ENCODE measurements at regions not wholly inside any gene's neighbourhood (a gene's known extent, or its start where the extent isn't known, plus 50 kb on each side); places are given as distances from the start of the nearest gene placed in this dataset.
A peak's percentile ranks its signal among the peaks of the same experiment; 100 is the strongest.

DNA sequence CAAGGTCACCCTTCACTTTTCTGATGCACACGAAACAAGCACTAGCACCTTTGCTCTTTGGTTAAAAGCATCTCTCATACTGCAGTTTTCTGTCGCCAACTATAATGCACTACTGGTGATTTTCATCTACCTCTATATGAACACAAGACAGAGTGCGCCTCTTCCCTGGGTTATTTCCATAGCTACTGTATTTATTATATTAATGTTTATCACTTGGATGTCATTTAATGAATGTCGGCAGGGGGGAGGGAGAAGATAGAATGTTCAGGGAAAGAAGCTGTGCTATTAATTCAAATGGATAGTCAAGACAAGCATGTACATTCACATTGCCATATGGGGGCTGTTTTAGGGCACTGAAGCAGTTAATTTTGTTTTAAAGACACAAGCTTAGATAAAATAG is 174.1 kb upstream of the SAMSN1 start:
- DNase-seq: no peak

DNA sequence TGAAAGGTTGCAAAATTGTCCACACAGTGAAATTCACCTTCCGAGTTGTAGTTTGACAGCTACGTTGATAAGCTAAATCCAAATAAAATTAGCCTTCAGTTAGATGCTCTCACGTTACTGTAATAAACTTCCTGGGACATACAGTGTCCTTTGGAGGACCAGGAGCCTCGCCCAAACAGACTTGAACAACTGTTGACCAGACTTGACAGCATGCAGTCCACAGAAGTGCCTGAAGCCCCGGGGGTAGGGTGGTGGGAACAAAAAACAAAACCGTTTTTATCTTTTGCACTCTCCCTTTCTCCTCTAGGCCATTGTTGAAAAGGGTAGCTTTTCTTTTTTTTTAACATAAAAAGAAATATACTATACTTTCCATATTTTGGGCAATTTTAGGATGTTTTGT is 172.8 kb upstream of the SAMSN1 start:
- no peak for DNase-seq

DNA sequence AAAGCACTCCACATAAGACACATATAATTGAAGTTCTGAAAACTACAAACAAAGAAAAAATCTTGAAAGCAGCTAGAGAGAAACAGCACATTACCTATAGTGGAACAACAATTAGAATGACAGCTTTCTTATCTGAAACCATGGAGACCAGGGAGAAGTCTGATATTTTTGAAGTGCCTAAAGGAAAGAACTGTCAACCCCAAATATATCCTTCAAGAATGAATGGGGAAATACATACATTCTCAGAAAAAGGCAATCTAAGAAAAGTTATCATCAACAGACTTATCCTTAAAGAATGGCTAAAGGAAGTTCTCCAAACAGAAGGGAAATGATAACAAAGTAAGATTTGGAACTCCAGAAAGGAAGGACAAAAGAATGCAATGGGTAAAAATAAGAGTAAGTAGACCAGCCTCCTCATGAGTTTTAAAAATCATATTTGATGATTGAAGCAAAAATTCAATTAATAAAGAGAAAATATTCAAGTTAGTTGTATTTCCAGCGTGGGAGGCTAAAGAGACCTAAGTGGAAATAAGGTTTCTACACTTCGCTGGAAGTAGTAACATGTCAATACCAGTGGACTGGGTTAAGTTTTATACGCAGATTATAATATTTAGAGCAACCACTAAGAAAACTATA is 170.8 kb upstream of the SAMSN1 start:
- no peak for DNase-seq

DNA sequence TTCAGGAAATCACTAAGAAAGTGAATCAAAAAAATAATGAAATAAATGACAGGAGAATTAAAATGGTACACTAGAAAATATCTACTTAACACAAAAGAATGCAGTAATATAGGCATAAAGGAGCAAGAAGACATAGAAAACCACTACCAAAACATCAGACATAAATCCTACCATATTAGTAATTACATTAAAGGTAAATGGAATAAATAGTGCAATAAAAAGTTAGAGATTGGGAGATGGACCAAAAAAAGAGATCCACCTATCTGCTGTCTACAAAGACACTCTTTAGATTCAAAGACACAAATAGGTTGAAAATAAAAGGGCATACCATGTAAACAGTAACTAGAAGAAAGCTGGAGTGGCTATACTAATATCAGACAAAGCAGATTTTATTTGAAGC is 167.0 kb upstream of the SAMSN1 start:
- DNase-seq: no peak

DNA sequence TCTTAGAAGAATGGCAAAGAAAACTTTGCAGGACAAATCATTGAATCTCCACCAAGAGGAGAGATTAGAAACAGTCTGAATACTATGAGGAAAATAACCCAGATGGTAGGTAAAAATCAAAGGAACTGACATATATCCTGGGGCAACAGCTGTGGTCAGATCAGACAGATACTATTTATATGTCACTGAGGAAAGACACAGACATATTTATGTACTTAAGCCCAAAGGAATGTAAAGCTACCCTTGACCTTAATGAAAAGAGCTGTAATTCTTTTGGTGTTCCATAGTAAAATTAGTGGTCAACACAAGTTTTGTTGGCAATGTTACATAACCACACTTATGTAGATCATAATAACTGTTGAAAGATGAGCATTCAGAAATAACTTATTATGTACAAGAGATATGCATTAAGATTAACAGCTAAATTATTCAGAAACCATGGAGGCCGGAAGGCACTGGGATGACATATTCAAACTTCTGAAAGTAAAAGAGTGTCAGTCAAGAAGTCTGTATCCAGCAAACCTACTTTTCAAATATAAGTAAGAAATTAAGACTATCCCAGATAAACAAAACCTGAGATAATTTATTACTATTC is 166.1 kb upstream of the SAMSN1 start:
- no peak for DNase-seq

DNA sequence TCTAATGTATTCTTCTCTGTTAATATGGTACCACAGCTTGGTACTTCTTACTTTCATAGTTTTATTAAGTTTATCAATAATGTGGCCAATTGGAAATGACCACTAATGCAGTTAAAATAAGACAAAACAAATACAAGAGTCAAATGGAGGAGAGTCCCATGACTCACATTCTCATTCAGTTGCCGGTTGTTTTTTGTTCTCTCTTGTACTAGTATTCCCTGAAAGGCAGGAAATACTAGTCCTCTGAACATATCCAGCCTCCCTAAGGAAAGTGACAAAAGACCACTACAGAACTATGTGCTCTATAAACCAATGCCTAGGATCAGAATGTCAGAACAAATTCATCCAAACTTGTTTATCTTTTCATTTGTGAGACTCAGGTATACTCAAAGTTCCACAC is 165.2 kb upstream of the SAMSN1 start:
- no peak for DNase-seq

DNA sequence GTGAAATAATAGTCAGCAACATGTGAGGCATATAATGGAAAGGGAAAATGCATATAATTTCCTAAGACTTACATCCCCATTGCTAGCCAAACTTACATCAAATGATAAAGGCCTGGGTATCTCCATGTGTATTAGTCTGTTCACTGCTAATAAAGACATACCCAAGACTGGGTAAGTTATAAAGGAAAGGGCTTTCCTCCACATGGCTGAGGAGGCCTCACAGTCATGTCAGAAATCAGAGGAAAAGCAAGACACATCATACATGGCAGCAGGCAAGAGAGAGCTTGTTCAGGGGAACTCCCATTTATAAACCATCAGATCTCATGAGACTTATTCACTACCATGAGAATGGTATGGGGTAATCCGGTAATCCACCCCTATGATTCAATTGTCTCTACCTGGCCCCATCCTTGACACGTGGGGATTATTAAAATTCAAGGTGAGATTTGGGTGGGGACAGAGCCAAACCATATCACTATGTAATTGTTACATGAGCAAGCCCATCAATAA is 161.5 kb upstream of the SAMSN1 start:
- DNase-seq: no peak

DNA sequence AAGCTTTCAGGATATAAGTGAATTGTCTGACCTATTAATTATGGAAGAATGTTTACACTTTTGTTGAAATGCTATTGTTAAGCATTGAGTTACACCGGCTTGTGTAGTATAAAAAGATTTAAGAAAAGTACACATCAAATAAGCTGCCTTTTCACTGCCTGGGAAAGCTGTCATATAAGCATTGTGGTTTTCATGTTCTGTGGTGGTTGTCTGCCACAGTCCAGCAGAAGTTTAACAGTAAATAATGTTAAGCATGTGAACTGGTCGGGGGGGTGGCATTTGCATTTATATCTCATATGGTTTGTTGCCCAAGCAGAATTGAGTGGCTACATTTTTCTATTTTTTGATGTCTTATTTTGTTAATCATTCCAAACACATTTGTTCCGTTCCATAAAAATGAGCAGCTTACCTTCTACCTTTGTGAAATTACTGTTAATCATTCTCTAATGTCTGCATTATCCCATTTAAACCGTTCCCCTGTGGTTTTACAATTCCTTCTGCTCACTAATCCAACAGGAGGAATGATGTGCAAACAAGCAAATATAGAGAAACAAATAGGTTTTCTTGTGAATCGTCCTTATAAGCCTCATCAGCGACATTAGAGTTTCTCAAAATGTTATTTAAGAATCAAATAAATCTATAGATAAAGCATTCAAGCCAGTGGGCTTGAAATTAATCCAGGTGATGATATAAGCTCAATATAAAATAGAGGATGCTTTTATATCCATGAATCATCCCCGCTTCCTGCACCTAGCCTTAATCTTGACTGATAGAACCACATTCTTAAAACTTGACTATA is 160.8 kb upstream of the SAMSN1 start:
- DNase-seq: peak; percentile 1

DNA sequence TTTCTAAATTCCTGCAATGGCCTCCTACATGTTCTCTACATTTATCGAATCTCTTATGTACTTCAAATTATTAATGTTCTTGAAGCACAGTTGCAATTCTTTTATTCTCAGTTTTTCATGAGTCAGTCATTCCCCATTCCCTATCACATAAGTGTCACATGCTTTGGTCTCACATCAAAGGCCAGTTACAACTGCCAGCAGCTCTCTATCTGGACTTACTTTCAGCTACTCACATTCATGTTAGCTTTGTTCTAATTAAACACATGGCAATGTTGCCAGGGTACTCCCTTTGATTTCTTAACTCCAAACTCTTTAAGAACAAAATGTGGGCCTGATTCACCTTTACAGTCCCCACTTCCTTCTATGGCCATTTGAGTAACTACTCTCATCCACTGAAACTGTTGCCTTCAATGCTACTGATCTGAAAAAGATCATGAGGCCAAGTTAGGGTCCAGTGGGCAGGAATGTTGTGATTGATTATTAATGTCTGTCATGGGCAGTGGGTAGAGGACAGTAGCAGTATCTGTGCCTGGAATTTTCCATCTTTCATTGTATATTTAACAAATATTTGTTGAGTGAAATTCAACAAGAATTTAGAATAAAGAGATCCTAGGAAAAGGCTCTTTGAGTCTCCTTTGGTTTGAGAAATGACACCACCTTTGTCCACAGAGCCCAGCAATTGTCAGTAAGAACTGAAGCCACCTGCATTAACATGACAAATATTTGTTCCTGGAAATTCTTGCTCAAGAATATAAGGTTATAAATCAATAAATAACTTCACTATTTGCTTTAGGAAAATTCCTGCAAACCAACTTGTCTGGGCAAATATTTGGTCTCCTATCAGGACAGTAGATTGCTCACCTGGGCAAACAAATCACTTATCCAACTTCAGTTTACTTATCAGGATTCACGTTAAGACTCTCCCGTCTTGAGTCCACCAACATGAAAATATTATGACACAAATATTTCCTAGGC is 153.6 kb upstream of the SAMSN1 start:
- no peak for DNase-seq

DNA sequence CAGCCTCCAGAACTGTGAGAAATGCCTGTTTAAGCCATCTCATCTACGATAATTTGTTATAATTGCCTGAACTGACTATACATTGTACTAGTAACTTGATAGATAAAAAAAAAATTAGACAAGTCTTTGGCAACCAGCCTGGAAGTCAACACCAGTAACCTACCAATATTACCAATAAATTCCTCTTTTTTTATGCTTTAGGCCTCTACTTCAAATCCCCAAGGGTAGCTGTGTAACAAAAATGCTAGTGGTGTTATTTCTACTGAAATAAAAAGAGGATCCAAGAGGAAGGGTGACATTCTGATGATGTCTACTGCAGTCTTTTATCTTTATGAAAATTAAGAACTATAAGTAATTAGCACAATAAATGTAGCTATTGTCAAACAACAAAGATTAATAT is 151.7 kb upstream of the SAMSN1 start:
- DNase-seq: no peak

DNA sequence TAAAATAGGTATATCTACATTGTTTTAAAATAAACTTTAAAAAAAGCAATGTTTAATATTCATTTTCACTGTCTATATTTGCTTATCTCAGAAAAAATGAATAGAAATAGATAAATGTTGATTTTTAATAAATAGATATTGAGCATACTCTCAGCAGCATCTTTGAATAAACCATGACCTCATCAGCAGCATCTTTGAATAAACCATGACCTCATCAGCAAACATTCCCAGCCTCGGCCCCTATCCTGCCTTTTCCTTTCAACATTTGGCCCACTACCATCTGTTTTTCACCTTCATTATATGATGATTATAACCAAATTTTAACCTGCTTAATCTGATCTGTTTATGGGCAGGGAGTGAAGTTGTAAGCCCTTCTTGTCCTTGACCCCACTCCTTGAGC is 148.7 kb upstream of the SAMSN1 start:
- DNase-seq: no peak

DNA sequence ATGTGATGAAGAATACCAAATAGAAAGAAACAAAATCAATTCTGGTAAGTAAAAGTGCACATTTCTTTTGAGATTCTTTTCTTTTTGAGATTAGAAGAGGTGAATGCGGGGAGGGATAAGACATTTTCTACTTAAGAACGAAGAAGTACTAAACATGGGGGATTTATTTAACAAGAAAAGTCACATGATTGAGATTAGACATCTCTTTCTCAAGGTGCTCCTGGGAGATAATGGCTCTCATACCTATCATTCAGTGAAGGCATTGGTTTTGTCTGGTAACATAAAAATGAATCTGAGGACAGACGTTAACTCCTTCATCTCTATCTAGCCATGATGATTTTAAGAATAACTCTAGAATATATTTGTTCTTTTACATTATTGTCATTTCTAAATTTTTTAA is 147.9 kb upstream of the SAMSN1 start:
- DNase-seq: no peak

DNA sequence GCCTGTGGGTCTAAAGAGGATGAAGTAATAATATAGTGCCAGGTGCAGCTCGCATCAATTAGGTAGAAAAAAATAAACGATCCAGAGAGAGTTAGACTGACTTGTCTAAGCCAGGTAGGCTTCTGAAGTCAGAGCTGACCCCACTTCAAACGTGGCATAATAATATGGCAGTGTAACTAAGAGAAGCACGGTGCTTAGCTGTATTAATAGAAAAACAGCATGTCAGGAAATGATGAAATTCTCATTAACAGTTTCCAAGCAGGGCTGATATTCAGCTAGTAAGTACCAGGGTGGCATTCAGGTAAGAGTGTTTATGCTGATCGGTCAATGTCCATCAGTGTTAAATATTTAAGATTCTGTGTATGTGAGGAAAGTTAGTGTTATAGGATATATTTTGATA is 145.8 kb upstream of the SAMSN1 start:
- DNase-seq: no peak

DNA sequence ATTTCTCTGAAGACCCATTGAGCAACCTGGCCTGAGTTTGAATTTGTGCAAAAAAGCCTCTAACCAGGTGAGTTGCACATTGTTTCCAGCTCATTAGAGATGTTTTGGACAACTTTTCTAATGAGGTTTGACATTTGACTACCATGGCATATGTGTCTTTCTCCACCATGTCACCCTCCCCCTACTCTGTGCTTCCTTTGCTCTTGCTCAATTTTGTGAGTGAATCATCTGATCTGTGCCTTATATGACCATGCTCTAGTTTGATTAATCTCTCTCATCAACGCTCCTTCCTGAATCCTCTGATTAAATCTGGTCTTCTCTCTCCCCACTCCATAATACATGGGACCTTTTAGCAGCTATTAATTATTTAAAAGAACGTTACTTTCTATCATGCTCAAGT is 144.8 kb upstream of the SAMSN1 start:
- no peak for DNase-seq

DNA sequence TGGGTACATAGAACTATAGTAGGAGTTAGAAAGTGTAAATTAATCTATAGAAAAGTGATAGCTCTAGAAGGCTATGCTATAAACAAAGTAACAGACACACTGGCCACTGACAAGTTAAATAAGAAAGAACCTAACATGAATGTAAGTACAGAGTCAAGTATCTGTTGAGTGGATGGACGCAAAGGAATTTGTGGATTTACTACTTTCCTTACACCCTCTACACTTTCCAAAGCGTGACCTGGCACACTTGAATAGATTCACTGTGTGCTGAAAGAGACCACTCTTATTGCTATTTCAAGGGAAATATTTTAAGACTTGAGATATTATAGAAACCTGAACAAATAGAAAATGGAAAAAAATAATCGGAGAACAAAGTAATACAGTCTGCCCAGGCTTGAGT is 142.8 kb upstream of the SAMSN1 start:
- DNase-seq: no peak

DNA sequence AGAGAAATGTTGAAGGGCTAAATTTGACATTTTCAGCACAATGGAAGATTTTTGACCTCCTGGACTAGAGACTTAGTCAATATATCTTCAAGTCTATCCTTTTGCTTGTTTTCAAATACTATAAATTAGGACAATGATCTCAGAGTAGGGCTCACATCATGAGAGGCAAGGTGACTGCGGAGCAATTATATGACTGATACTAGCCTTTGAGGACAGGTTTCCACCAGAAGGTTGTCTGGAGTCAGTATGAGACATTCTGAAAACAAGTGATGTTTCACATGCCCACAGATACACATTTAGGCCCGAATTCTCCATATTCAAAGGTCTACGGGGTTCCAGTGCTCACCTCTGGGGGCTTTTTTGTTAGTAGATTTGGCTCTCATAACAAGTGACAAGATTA is 142.3 kb upstream of the SAMSN1 start:
- DNase-seq: no peak

DNA sequence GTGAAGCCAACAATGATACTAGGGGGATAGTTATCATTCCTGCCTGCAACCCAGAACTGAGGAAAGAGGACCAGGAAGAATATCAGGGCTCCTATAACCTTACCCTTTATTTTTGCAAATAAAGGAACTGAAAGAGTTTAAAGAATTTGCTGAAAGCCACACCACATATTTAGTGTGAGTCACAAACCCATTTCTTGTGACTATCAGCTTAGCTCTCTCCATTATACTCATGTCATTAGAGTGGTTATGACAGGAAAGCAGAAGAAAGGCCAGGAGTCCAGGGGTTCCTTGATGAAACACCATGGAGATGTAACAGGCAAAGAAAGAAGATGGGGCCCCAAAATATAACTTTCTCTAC is 141.1 kb upstream of the SAMSN1 start:
- no peak for DNase-seq

DNA sequence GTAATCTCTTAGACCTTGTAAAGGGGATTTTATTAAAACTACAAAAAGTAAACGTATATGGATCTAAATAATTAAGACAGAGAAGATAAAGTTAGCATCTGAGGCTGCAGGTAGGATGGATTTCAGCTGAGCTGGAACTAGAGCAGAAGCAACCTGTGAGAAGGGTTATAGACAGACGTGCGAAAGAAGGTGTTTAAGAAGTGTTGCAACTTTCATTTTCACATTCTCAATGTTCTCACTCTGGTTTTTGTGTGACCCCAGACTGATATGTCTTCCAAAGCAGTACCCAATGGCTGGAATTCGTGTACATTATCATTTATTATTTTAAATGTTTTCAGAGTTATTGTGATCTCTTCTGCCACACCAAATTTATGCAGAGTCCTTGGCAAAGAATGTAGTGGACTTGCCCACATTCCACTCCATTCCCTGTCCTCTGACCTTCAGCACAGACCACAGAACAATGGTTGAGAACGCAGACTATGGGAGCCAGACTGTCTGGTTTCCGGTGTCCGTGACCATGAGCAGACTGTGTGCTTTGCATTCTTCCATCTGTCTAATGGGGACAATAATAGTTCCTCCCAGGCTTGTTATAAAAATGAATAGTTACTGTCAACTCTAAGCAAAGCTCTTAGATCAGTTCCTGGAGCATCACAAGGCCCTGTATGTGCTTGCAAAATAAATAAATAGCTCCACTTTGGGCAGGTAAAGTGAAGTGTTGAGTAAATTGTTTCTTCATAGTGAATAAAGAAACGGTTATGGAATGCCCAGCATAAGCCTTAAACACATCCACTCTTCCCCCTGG is 140.6 kb upstream of the SAMSN1 start:
- no peak for DNase-seq

DNA sequence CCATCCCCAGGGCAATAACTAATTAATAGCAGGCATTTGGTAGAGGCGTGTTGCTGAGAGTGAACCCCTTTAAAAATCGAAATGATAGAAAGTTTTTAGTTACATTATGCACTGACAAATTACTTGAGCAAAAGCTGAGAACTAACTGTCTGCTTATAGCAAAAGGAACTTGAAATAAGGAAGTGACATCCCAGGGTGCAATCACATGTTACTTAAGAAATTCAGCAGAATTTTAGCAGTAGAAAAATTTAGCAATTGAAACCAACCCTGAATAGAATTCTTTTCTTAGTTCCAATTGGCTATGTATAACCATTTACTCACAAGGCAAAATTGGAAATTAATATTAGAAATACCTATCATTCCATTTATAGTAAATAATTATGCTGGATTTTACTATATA is 139.5 kb upstream of the SAMSN1 start:
- no peak for DNase-seq

DNA sequence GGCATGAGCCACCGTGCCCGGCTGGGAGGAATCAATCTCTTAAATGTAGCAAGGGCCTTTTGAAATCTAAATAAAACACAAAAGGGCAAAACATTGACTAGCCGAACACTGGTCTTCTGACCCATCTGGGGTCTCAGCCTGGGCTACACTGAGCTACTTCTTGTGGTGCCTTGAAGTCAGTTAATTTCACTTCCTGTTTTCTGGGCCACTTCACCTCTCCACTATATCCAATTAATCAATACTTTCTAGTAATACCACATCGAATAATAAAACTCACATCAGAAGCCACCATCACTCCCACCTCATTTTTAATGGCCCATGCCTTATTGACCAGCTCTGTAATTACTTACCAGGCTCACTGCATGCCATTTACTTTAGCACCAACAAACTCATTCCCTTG is 138.0 kb upstream of the SAMSN1 start:
- DNase-seq: no peak

DNA sequence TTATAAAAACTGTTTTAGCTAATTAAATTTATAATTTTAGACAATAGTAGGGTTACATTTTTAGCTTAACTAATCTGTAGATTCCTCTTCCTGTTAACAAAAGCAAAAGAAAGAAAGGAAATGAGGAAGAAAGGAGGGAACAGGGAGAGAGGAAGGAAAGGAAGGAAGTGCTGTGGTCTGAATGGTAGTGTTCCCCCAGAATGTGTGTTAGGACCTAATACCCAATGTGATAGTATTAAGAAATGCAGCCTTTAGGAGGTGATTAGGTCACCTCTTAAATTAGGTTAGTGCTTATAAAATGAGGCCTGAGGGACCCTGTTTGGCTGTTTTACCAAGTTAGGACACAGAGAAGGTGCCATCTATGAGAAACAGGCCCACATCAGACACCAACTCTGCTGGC is 136.9 kb upstream of the SAMSN1 start:
- DNase-seq: no peak

Measured in right kidney (tissue), 1 donor.